HPDE6-E6E7 (cell line): ENCODE measurements at regions not wholly inside any gene's neighbourhood (a gene's known extent, or its start where the extent isn't known, plus 50 kb on each side); places are given as distances from the start of the nearest gene placed in this dataset.
A peak's percentile ranks its signal among the peaks of the same experiment; 100 is the strongest.

Experiments used
- DNase-seq: peaks from one replicate; pipeline ENCODE4 v3.0.0; 2011; ENCODE audit warnings: missing footprints; ENCODE audit errors: extremely low spot score

GRCh38 chr6:66849843-66850242 is 1142.8 kb upstream of the EYS start:
- DNase-seq = no peak

- no peak for DNase-seq
Measured at GRCh38 chr6:66848244-66848953, 1141.4 kb upstream of the EYS start.

GRCh38 chr6:66838764-66839163 is 1131.7 kb upstream of the EYS start:
- DNase-seq = no peak

GRCh38 chr6:66825539-66825938 is 1118.5 kb upstream of the EYS start:
- DNase-seq = no peak

GRCh38 chr6:66814156-66814555 is 1107.1 kb upstream of the EYS start:
- no peak for DNase-seq

GRCh38 chr6:66808771-66809170 is 1101.7 kb upstream of the EYS start:
- no peak for DNase-seq

GRCh38 chr6:66796987-66797386 is 1090.0 kb upstream of the EYS start:
- no peak for DNase-seq

- DNase-seq = no peak
Measured at GRCh38 chr6:66788579-66788978, 1081.6 kb upstream of the EYS start.

GRCh38 chr6:66772800-66773199 is 1065.8 kb upstream of the EYS start:
- DNase-seq = no peak

- DNase-seq = no peak
Measured at GRCh38 chr6:66771626-66772025, 1064.6 kb upstream of the EYS start.

GRCh38 chr6:66751630-66752029 is 1044.6 kb upstream of the EYS start:
- DNase-seq = no peak

- no peak for DNase-seq
Measured at GRCh38 chr6:66740346-66740745, 1033.3 kb upstream of the EYS start.

- peak; percentile 6 for DNase-seq
Measured at GRCh38 chr6:66735106-66735890, 1028.3 kb upstream of the EYS start.

GRCh38 chr6:66731310-66731709 is 1024.3 kb upstream of the EYS start:
- DNase-seq = no peak

- no peak for DNase-seq
Measured at GRCh38 chr6:66725670-66726069, 1018.6 kb upstream of the EYS start.

GRCh38 chr6:66717801-66718200 is 1010.8 kb upstream of the EYS start:
- no peak for DNase-seq

- DNase-seq = no peak
Measured at GRCh38 chr6:66699385-66699784, 992.4 kb upstream of the EYS start.

GRCh38 chr6:66689608-66690007 is 982.6 kb upstream of the EYS start:
- DNase-seq = no peak

- no peak for DNase-seq
Measured at GRCh38 chr6:66687611-66688140, 980.6 kb upstream of the EYS start.

GRCh38 chr6:66675906-66676305 is 968.9 kb upstream of the EYS start:
- DNase-seq = no peak

- no peak for DNase-seq
Measured at GRCh38 chr6:66664112-66664511, 957.1 kb upstream of the EYS start.

GRCh38 chr6:66662721-66663507 is 955.9 kb upstream of the EYS start:
- no peak for DNase-seq
